Sigmoid colon (tissue), 3 donors: ENCODE measurements at regions not wholly inside any gene's neighbourhood (a gene's known extent, or its start where the extent isn't known, plus 50 kb on each side); places are given as distances from the start of the nearest gene placed in this dataset.

ENCODE experiments used
- CTCF ChIP-seq, 4 experiments: fragments of 450-650 bp in 3 of 4; fragments of 200-600 bp in 1 of 4; IDR thresholded peaks; one replicate each; pipeline ENCODE4 v1.5.1; 2016 to 2019; ENCODE audit warnings: antibody characterized with exemption in 4 of 4, mild to moderate bottlenecking in 3 of 4, moderate library complexity in 2 of 4
- POLR2A ChIP-seq, 2 donors: fragments of 450-650 bp; IDR thresholded peaks; one replicate each; pipeline ENCODE4 v1.6.1; 2016; ENCODE audit warnings: antibody characterized with exemption in 2 of 2, mild to moderate bottlenecking in 2 of 2, moderate library complexity in 2 of 2

DNA sequence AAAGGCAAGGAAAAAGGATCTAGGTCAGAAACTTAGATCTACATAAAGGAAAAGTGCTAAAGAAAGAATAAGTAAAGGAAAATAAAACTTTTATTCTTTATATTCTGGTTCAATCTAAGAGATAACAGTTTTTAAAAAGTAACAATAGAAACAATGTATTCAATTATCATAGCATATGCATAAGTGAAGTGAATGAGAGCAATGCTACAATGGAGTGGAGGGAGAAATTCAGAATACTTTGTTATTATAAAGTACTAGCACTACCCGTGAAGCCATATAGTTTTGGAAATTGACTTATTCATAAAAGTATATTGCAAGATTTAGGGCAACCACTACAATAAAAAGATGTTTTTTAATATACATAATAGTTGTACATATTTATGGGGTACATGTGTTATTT lies 586.0 kb upstream of the MDGA2 start:
- TF ChIP-seq POLR2A (IDR thresholded peaks at IDR 0.05) (no peak), CTCF (IDR thresholded peaks at IDR 0.05) (no peak)
